H9 (cell line): ENCODE measurements at regions not wholly inside any gene's neighbourhood (a gene's known extent, or its start where the extent isn't known, plus 50 kb on each side); places are given as distances from the start of the nearest gene placed in this dataset.

ENCODE experiments used
- DNase-seq: peaks from one replicate; pipeline ENCODE4 v3.0.0-alpha.2; 2017
- H2AFZ ChIP-seq: one replicate; pipeline ENCODE4 v1.6.1; 2013; ENCODE audit warnings: mild to moderate bottlenecking, low read length, control low read depth, moderate library complexity
- H2AK5ac ChIP-seq: 2 replicates; pipeline ENCODE4 v1.6.1; 2013; ENCODE audit warnings: low read length, control low read depth, mixed read lengths; ENCODE audit not compliant: insufficient read length
- H2BK120ac ChIP-seq: one replicate; pipeline ENCODE4 v1.6.1; 2013; ENCODE audit warnings: low read depth, mild to moderate bottlenecking, low read length, control low read depth, inconsistent platforms; ENCODE audit not compliant: poor library complexity, severe bottlenecking
- H2BK12ac ChIP-seq: 2 replicates; pipeline ENCODE4 v1.6.1; 2013; ENCODE audit warnings: low read length, control low read depth, mixed read lengths, low read depth; ENCODE audit not compliant: insufficient read length
- H2BK15ac ChIP-seq: 2 replicates; pipeline ENCODE4 v1.6.1; 2013; ENCODE audit warnings: low read depth, low read length, control low read depth
- H2BK20ac ChIP-seq: one replicate; pipeline ENCODE4 v1.6.1; 2013; ENCODE audit warnings: low read depth, mild to moderate bottlenecking, low read length, control low read depth, inconsistent platforms; ENCODE audit not compliant: poor library complexity, severe bottlenecking
- H2BK5ac ChIP-seq: 2 replicates; pipeline ENCODE4 v1.6.1; 2013; ENCODE audit warnings: low read length, control low read depth, mixed read lengths; ENCODE audit not compliant: insufficient read length
- H3K14ac ChIP-seq: 2 replicates; pipeline ENCODE4 v1.6.1; 2013; ENCODE audit warnings: low read length, control low read depth; ENCODE audit not compliant: insufficient read depth
- H3K18ac ChIP-seq: 2 replicates; pipeline ENCODE4 v1.6.1; 2013; ENCODE audit warnings: low read depth, mild to moderate bottlenecking, mixed read lengths, low read length, control low read depth; ENCODE audit not compliant: insufficient read length
- H3K23ac ChIP-seq: 2 replicates; pipeline ENCODE4 v1.6.1; 2013; ENCODE audit warnings: low read length, control low read depth, mixed read lengths, low read depth; ENCODE audit not compliant: insufficient read length
- H3K23me2 ChIP-seq: 2 replicates; pipeline ENCODE4 v1.6.1; 2013; ENCODE audit warnings: low read depth, mild to moderate bottlenecking, mixed read lengths, low read length, control low read depth; ENCODE audit not compliant: insufficient read length, poor library complexity, severe bottlenecking
- H3K27ac ChIP-seq: 2 replicates; pipeline ENCODE4 v1.5.1; 2013; ENCODE audit warnings: low read length, control low read depth, mixed read lengths, low read depth; ENCODE audit not compliant: insufficient read length
- H3K27me3 ChIP-seq: 2 replicates; pipeline ENCODE4 v1.6.1; 2013; ENCODE audit warnings: low read length, control low read depth, inconsistent platforms; ENCODE audit not compliant: insufficient read depth
- H3K4ac ChIP-seq: 2 replicates; pipeline ENCODE4 v1.6.1; 2013; ENCODE audit warnings: low read depth, mild to moderate bottlenecking, control low read depth, inconsistent platforms, low read length, moderate library complexity
- H3K4me1 ChIP-seq: 2 replicates; pipeline ENCODE4 v1.6.1; 2013; ENCODE audit warnings: low read length, control low read depth, inconsistent platforms; ENCODE audit not compliant: insufficient read depth
- H3K4me2 ChIP-seq: 2 replicates; pipeline ENCODE4 v1.6.1; 2013; ENCODE audit warnings: low read length, control low read depth, mixed read lengths; ENCODE audit not compliant: insufficient read length, insufficient read depth
- H3K56ac ChIP-seq: 2 replicates; pipeline ENCODE4 v1.6.1; 2013; ENCODE audit warnings: low read depth, mild to moderate bottlenecking, mixed read lengths, low read length, control low read depth; ENCODE audit not compliant: insufficient read length
- H3K79me1 ChIP-seq: 2 replicates; pipeline ENCODE4 v1.6.1; 2013; ENCODE audit warnings: low read depth, mild to moderate bottlenecking, moderate library complexity, low read length, control low read depth, inconsistent platforms; ENCODE audit not compliant: insufficient read depth, poor library complexity, severe bottlenecking
- H3K79me2 ChIP-seq: 2 replicates; pipeline ENCODE4 v1.6.1; 2013; ENCODE audit warnings: low read length, control low read depth, inconsistent platforms; ENCODE audit not compliant: insufficient read depth
- H3K9ac ChIP-seq: 2 replicates; pipeline ENCODE4 v1.6.1; 2013; ENCODE audit warnings: low read length, control low read depth, mixed read lengths; ENCODE audit not compliant: insufficient read length; ENCODE audit errors: extremely low read depth
- H3K9me3 ChIP-seq: one replicate; pipeline ENCODE4 v1.6.1; 2013; ENCODE audit warnings: low read depth, low read length, inconsistent platforms; ENCODE audit not compliant: control insufficient read depth
- H3T11ph ChIP-seq: one replicate; pipeline ENCODE4 v1.6.1; 2013; ENCODE audit warnings: mild to moderate bottlenecking, low read length, control low read depth, inconsistent platforms
- H4K20me1 ChIP-seq: one replicate; pipeline ENCODE4 v1.6.1; 2013; ENCODE audit not compliant: control insufficient read depth, insufficient read length, insufficient read depth
- H4K5ac ChIP-seq: 2 replicates; pipeline ENCODE4 v1.6.1; 2013; ENCODE audit warnings: low read depth, mild to moderate bottlenecking, mixed read lengths, low read length, control low read depth; ENCODE audit not compliant: insufficient read length
- H4K8ac ChIP-seq: replicated peaks from 2 replicates; pipeline ENCODE4 v1.6.1; 2013; ENCODE audit warnings: low read length, control low read depth, mixed read lengths, low read depth; ENCODE audit not compliant: insufficient read length
- H4K91ac ChIP-seq: 2 replicates; pipeline ENCODE4 v1.6.1; 2013; ENCODE audit warnings: low read depth, mild to moderate bottlenecking, moderate library complexity, mixed read lengths, low read length, control low read depth; ENCODE audit not compliant: insufficient read length
- H3K27ac Mint-ChIP-seq, 3 experiments: 2 replicates in 2 of 3; 3 replicates in 1 of 3; pipeline ENCODE4 v1.8.0; 2020 to 2021; ENCODE audit warnings: mixed read lengths in 3 of 3, mild to moderate bottlenecking in 1 of 3, moderate library complexity in 1 of 3
- H3K27me3 Mint-ChIP-seq: 2 replicates; pipeline ENCODE4 v1.8.0; 2021; ENCODE audit warnings: low read depth, mild to moderate bottlenecking, moderate library complexity, mixed read lengths
- H3K36me3 Mint-ChIP-seq, 3 experiments: 2 replicates in 2 of 3; 3 replicates in 1 of 3; pipeline ENCODE4 v1.8.0; 2020 to 2021; ENCODE audit warnings: low read depth in 3 of 3, mixed read lengths in 3 of 3; ENCODE audit not compliant: insufficient read depth in 1 of 3
- H3K4me1 Mint-ChIP-seq, 2 experiments: 2 replicates each; pipeline ENCODE4 v1.8.0; 2020; ENCODE audit warnings: mixed read lengths in 2 of 2
- H3K4me3 Mint-ChIP-seq, 2 experiments: 2 replicates in 1 of 2; 3 replicates in 1 of 2; pipeline ENCODE4 v1.8.0; 2020 to 2021; ENCODE audit warnings: mild to moderate bottlenecking in 2 of 2, mixed read lengths in 2 of 2, moderate library complexity in 1 of 2
- H3K9me3 Mint-ChIP-seq, 2 experiments: 2 replicates in 1 of 2; 3 replicates in 1 of 2; pipeline ENCODE4 v1.8.0; 2020; ENCODE audit warnings: mild to moderate bottlenecking in 2 of 2, mixed read lengths in 2 of 2, moderate library complexity in 1 of 2
- CTCF ChIP-seq: fragments of 200-600 bp; sonication (generic); conservative IDR thresholded peaks from 3 replicates; pipeline ENCODE4 v1.8.0; 2021; ENCODE audit warnings: antibody characterized with exemption, mild to moderate bottlenecking
- WGBS: extraction: QIAGEN DNeasy Blood & Tissue Kit; methylation state at CpG from one replicate; pipeline ENCODE4 v1.1.7; 2013; ENCODE audit warnings: missing lambda C conversion rate, low lambda C conversion rate, mixed read lengths; ENCODE audit not compliant: insufficient read length; ENCODE audit errors: extremely low coverage; 5-methylcytosine and 5-hydroxymethylcytosine counted together

- Histone ChIP-seq H2AFZ (no peak overlapping the region), H2BK15ac (no peak overlapping the region), H3K4ac (no peak overlapping the region), H3K79me2 (no peaks in the 10 kb centered on the region), H3T11ph (no peak overlapping the region), H2BK12ac (no peak overlapping the region), H3K14ac (no peak overlapping the region), H2AK5ac (no peak overlapping the region), H4K20me1 (no peaks in the 10 kb centered on the region), H2BK20ac (no peak overlapping the region), H3K27ac (no peak overlapping the region), H3K79me1 (no peaks in the 10 kb centered on the region), H3K9me3 (no peaks in the 10 kb centered on the region), H3K18ac (no peak overlapping the region), H2BK120ac (no peak overlapping the region), H3K27me3 (no peaks in the 10 kb centered on the region), H3K23ac (no peak overlapping the region), H4K8ac (no peak overlapping the region), H3K4me1 (no peaks in the 10 kb centered on the region; the same call in 1 of the 2 replicates), H3K56ac (no peak overlapping the region), H3K9ac (no peak overlapping the region), H4K5ac (no peak overlapping the region), H4K91ac (no peak overlapping the region), H2BK5ac (no peak overlapping the region), H3K4me2 (no peak overlapping the region), H3K23me2 (no peaks in the 10 kb centered on the region)
- H3K27ac Mint-ChIP-seq = no peak overlapping the region
- H3K4me3 Mint-ChIP-seq = no peak overlapping the region
- peaks cover 4% of the 10 kb centered on the region for H3K27me3 Mint-ChIP-seq
- H3K36me3 Mint-ChIP-seq = no peaks in the 10 kb centered on the region; a peak in 1 of 7 replicates
- no CpG with 5 or more reads among the region's 31 CpGs for WGBS
- H3K9me3 Mint-ChIP-seq = no peaks in the 10 kb centered on the region; a peak in 1 of 5 replicates
- H3K4me1 Mint-ChIP-seq = peaks cover 3 to 8% of the 10 kb centered on the region in 2 experiments; a peak in 3 of 4 replicates
- TF ChIP-seq CTCF = no peak
- peak; percentile 74 for DNase-seq
Observed at GRCh38 chr4:1556541-1557220, 127.4 kb downstream of the FAM53A start.
